ENCODE measurements at regions not wholly inside any gene's neighbourhood (a gene's known extent, or its start where the extent isn't known, plus 50 kb on each side); places are given as distances from the start of the nearest gene placed in this dataset.
"Not testable (repeated sequence)": the region's sequence is repeated elsewhere in the genome, so short reads cannot be mapped to it uniquely, and the experiment has no call there.

DNA sequence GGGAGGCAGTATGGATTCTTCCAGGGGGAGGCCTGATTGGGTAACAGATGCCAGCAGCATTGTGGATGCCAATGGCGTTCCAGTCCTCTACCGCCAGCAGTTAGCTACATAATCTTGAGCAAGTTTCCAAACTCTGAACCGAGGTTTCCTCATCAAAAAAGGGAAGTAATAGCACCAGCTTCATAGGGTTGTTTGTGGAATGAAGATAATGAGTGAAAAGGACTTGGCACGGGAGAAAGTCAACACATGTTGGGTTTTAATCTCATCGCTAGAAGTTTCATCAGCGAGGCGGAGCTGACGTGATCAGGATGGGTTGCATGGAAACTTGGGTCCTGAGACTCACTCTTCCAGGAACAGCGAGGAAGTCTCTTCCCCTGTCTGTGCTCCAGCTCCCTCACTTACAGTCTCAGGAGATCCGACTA is 266.7 kb downstream of the SH3BP4 start:
- Histone ChIP-seq H3K27me3 (ENCODE audit: control insufficient read depth in 1 of 2, insufficient read depth in 2 of 2, low read length in 2 of 2) (no peaks in the 10 kb centered on the region), H3K36me3 (ENCODE audit: control insufficient read depth in 2 of 2, insufficient read depth in 2 of 2, low read length in 2 of 2) (no peaks in the 10 kb centered on the region), H3K9ac (ENCODE audit: low read length in 2 of 2) (no peak overlapping the region), H3K4me3 (ENCODE audit: low read length in 2 of 2) (no peak overlapping the region), H3K9me3 (ENCODE audit: control insufficient read depth in 2 of 2, low read length in 2 of 2) (no peaks in the 10 kb centered on the region), H3K27ac (ENCODE audit: low read length) (no peak overlapping the region), H3K4me1 (ENCODE audit: control insufficient read depth, insufficient read depth, low read length) (no peaks in the 10 kb centered on the region)

DNA sequence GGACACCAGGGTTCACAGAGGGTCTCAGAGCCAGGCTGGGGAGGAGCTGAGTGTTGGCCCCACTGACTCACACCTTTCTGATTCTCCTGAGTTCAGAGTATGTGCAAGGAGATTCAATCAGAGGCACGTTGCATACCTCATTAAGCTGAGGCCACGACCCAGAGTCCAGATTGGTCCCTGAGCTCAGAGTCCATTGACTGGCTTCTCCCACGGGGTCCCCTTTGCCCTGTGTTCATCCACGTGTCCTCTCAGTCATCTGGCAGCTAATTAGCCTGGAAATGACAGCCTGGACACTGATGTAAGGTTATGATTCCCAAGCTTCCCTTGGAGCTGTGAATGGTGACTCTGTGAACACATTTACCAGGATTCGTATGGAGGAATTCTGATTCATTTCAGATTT is 267.2 kb downstream of the SH3BP4 start:
- H3K4me1 ChIP-seq (ENCODE audit: control insufficient read depth, insufficient read depth, low read length) = no peaks in the 10 kb centered on the region
- no peaks in the 10 kb centered on the region for H3K36me3 ChIP-seq (ENCODE audit: control insufficient read depth in 2 of 2, insufficient read depth in 2 of 2, low read length in 2 of 2)
- H3K4me3 ChIP-seq (ENCODE audit: low read length in 2 of 2) = no peak overlapping the region
- H3K9me3 ChIP-seq (ENCODE audit: control insufficient read depth in 2 of 2, low read length in 2 of 2) = no peaks in the 10 kb centered on the region
- H3K9ac ChIP-seq (ENCODE audit: low read length in 2 of 2) = no peak overlapping the region
- no peaks in the 10 kb centered on the region for H3K27me3 ChIP-seq (ENCODE audit: control insufficient read depth in 1 of 2, insufficient read depth in 2 of 2, low read length in 2 of 2)
- H3K27ac ChIP-seq (ENCODE audit: low read length) = no peak overlapping the region

DNA sequence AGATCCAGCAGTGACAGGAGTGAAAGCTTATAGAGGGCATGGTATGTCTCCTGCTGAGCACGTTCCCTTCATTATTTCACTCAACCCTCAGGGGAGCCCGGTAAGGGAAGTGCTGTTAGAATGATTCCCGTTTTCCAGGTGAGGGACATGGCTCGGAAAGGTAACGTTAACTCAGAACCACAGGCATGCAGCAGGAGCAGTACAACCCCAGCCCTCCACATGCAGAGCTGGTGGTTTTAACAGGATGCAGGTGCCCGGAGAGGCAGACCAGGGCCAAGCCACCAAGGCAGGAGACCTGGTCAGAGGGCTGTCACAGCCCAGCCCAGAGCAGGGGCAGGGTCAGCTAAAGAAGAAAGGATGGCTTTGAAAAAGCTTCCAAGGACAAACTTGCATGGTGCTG is 268.5 kb downstream of the SH3BP4 start:
- Histone ChIP-seq H3K36me3 (ENCODE audit: control insufficient read depth in 2 of 2, insufficient read depth in 2 of 2, low read length in 2 of 2) (no peaks in the 10 kb centered on the region), H3K4me1 (ENCODE audit: control insufficient read depth, insufficient read depth, low read length) (no peaks in the 10 kb centered on the region), H3K9ac (ENCODE audit: low read length in 2 of 2) (no peak overlapping the region), H3K9me3 (ENCODE audit: control insufficient read depth in 2 of 2, low read length in 2 of 2) (no peaks in the 10 kb centered on the region), H3K27me3 (ENCODE audit: control insufficient read depth in 1 of 2, insufficient read depth in 2 of 2, low read length in 2 of 2) (no peaks in the 10 kb centered on the region), H3K27ac (ENCODE audit: low read length) (no peak overlapping the region), H3K4me3 (ENCODE audit: low read length in 2 of 2) (no peak overlapping the region)

- H3K27ac ChIP-seq (ENCODE audit: low read length) = no peak overlapping the region
- no peaks in the 10 kb centered on the region for H3K36me3 ChIP-seq (ENCODE audit: control insufficient read depth in 2 of 2, insufficient read depth in 2 of 2, low read length in 2 of 2)
- no peak overlapping the region for H3K4me3 ChIP-seq (ENCODE audit: low read length in 2 of 2)
- H3K9ac ChIP-seq (ENCODE audit: low read length in 2 of 2) = no peak overlapping the region
- no peaks in the 10 kb centered on the region for H3K9me3 ChIP-seq (ENCODE audit: control insufficient read depth in 2 of 2, low read length in 2 of 2)
- no peaks in the 10 kb centered on the region for H3K4me1 ChIP-seq (ENCODE audit: control insufficient read depth, insufficient read depth, low read length)
- H3K27me3 ChIP-seq (ENCODE audit: control insufficient read depth in 1 of 2, insufficient read depth in 2 of 2, low read length in 2 of 2) = peaks cover 0 to 2% of the 10 kb centered on the region in 2 donors
Observed at GRCh38 chr2:235223011-235223410, 270.8 kb upstream of the AGAP1 start.

DNA sequence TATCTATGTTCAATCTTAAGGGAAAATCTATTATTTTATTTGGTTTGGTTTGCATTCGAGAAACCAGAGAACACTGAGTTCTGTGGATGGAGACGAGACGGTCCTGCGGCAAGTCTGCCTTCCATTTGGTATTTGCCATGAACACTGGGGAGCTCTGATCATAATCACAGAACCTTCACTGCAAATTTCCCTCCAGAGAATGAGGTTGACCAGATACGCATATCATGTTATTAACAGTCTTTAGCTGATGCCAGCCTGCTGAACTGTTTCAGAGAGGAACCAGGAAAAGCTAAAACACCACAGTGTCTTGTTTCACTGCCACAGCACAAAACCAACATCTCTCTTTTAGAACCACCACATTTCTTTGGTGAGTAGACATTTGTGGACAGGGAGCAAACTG is 269.4 kb upstream of the AGAP1 start:
- no peaks in the 10 kb centered on the region for H3K36me3 ChIP-seq (ENCODE audit: control insufficient read depth in 2 of 2, insufficient read depth in 2 of 2, low read length in 2 of 2)

DNA sequence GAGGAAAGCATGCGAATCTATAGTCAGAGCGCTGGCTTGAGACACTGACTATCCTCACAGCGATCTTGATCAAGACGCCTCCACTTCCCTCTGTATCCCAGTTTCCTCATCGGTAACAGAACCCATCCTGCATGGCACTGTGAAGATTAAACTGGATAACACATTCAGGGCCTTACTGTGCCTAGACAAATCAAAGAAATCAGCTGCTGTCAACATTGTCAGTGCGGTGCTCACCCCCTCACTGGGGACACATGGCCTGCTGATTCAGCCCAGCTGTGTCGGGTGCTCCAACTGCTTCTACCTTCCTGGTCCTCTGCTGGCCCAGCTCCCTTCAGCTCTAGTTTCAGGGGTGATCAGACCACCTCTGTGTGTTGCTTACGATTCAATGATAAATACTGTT is 268.6 kb upstream of the AGAP1 start:
- Histone ChIP-seq H3K4me1 (ENCODE audit: control insufficient read depth, insufficient read depth, low read length) (no peaks in the 10 kb centered on the region), H3K4me3 (ENCODE audit: low read length in 2 of 2) (no peak overlapping the region), H3K9me3 (ENCODE audit: control insufficient read depth in 2 of 2, low read length in 2 of 2) (no peaks in the 10 kb centered on the region), H3K36me3 (ENCODE audit: control insufficient read depth in 2 of 2, insufficient read depth in 2 of 2, low read length in 2 of 2) (no peaks in the 10 kb centered on the region), H3K27ac (ENCODE audit: low read length) (no peak overlapping the region), H3K27me3 (ENCODE audit: control insufficient read depth in 1 of 2, insufficient read depth in 2 of 2, low read length in 2 of 2) (peaks cover 0 to 4% of the 10 kb centered on the region in 2 donors), H3K9ac (ENCODE audit: low read length in 2 of 2) (no peak overlapping the region)

More for the DNA sequence above, 269.4 kb upstream of the AGAP1 start:
- no peak overlapping the region for H3K4me3 ChIP-seq (ENCODE audit: low read length in 2 of 2)
- H3K27ac ChIP-seq (ENCODE audit: low read length) = no peak overlapping the region
- H3K4me1 ChIP-seq (ENCODE audit: control insufficient read depth, insufficient read depth, low read length) = no peaks in the 10 kb centered on the region
- H3K9ac ChIP-seq (ENCODE audit: low read length in 2 of 2) = no peak overlapping the region
- H3K9me3 ChIP-seq (ENCODE audit: control insufficient read depth in 2 of 2, low read length in 2 of 2) = no peaks in the 10 kb centered on the region
- peaks cover 0 to 4% of the 10 kb centered on the region in 2 donors for H3K27me3 ChIP-seq (ENCODE audit: control insufficient read depth in 1 of 2, insufficient read depth in 2 of 2, low read length in 2 of 2)

DNA sequence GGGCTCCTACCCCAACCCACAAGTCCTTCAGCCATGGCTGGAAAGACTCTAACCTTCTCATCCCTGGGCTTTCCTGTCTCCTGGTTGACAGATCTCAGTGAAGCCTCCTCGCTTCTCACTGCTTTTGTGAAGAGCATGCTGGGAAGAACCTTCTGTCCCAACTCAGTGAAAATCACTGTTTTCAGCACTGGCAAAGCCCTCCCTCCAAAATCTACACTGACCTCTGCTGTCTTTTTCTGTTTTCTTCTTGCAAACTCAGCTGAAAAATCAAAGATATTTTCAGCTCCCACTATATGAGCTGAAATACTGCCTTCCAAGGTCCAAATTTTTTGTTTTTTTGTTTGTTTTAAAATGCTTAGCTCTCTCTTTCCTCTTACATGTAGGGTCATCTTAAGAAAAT is 266.3 kb upstream of the AGAP1 start:
- Histone ChIP-seq H3K9me3 (ENCODE audit: control insufficient read depth in 2 of 2, low read length in 2 of 2) (no peaks in the 10 kb centered on the region), H3K4me3 (ENCODE audit: low read length in 2 of 2) (no peak overlapping the region), H3K27me3 (ENCODE audit: control insufficient read depth in 1 of 2, insufficient read depth in 2 of 2, low read length in 2 of 2) (peaks cover 0 to 4% of the 10 kb centered on the region in 2 donors), H3K36me3 (ENCODE audit: control insufficient read depth in 2 of 2, insufficient read depth in 2 of 2, low read length in 2 of 2) (no peaks in the 10 kb centered on the region), H3K4me1 (ENCODE audit: control insufficient read depth, insufficient read depth, low read length) (no peaks in the 10 kb centered on the region), H3K9ac (ENCODE audit: low read length in 2 of 2) (no peak overlapping the region), H3K27ac (ENCODE audit: low read length) (no peak overlapping the region)

- not testable (repeated sequence) for H3K36me3 ChIP-seq (ENCODE audit: control insufficient read depth in 2 of 2, insufficient read depth in 2 of 2, low read length in 2 of 2); H3K9me3 ChIP-seq (ENCODE audit: control insufficient read depth in 2 of 2, low read length in 2 of 2); H3K9ac ChIP-seq (ENCODE audit: low read length in 2 of 2); H3K27ac ChIP-seq (ENCODE audit: low read length); H3K4me3 ChIP-seq (ENCODE audit: low read length in 2 of 2); H3K4me1 ChIP-seq (ENCODE audit: control insufficient read depth, insufficient read depth, low read length); H3K27me3 ChIP-seq (ENCODE audit: control insufficient read depth in 1 of 2, insufficient read depth in 2 of 2, low read length in 2 of 2)
Observed at GRCh38 chr2:235228422-235228821, 265.4 kb upstream of the AGAP1 start.

GRCh38 chr2:235229236-235229635 is 264.6 kb upstream of the AGAP1 start:
- peaks cover 0 to 4% of the 10 kb centered on the region in 2 donors for H3K27me3 ChIP-seq (ENCODE audit: control insufficient read depth in 1 of 2, insufficient read depth in 2 of 2, low read length in 2 of 2)
- H3K4me1 ChIP-seq (ENCODE audit: control insufficient read depth, insufficient read depth, low read length) = no peaks in the 10 kb centered on the region
- no peak overlapping the region for H3K9ac ChIP-seq (ENCODE audit: low read length in 2 of 2)
- H3K9me3 ChIP-seq (ENCODE audit: control insufficient read depth in 2 of 2, low read length in 2 of 2) = no peaks in the 10 kb centered on the region
- no peaks in the 10 kb centered on the region for H3K36me3 ChIP-seq (ENCODE audit: control insufficient read depth in 2 of 2, insufficient read depth in 2 of 2, low read length in 2 of 2)
- H3K4me3 ChIP-seq (ENCODE audit: low read length in 2 of 2) = no peak overlapping the region
- H3K27ac ChIP-seq (ENCODE audit: low read length) = no peak overlapping the region

DNA sequence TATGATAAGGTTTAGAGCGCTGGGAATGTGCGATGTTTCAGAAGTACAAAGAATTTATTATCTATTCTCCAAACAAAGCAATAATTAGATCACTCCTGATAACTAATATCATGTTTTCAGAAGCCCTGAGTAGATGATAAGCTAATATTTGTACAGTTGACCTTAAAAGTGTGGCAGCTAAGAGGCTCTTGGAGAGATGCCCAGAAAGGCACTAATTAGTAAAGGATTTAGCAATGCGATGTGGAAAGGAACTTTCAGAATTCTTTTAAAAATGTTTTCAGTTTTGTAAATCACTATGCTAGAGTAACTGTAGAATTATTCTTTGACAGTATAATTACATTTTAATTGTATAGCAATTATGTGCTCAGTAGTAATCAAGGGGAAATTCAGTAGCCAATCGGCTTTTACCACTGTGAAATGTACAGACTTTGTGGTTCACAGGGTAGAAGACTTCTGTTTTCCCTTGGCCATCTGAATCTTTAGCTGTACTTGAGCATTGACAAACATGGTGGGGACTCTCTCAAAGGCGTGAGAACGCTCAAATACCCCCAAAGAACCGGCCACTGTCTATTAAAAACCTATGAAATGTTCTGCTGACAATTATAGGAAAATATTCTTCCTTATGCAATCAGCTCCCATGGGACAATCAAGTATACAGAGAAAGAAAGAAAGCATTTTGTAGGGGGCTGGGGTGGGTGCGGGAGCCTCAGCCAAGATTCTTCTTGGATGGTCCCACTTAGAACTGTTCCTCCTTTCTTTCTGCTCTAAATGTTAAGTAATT is 262.8 kb upstream of the AGAP1 start:
- Histone ChIP-seq H3K27me3 (ENCODE audit: control insufficient read depth in 1 of 2, insufficient read depth in 2 of 2, low read length in 2 of 2) (peaks cover 0 to 4% of the 10 kb centered on the region in 2 donors), H3K9ac (ENCODE audit: low read length in 2 of 2) (no peak overlapping the region), H3K9me3 (ENCODE audit: control insufficient read depth in 2 of 2, low read length in 2 of 2) (no peaks in the 10 kb centered on the region), H3K36me3 (ENCODE audit: control insufficient read depth in 2 of 2, insufficient read depth in 2 of 2, low read length in 2 of 2) (no peaks in the 10 kb centered on the region), H3K4me3 (ENCODE audit: low read length in 2 of 2) (no peak overlapping the region), H3K27ac (ENCODE audit: low read length) (no peak overlapping the region), H3K4me1 (ENCODE audit: control insufficient read depth, insufficient read depth, low read length) (no peaks in the 10 kb centered on the region)
